ENCODE measurements at regions not wholly inside any gene's neighbourhood (a gene's known extent, or its start where the extent isn't known, plus 50 kb on each side); places are given as distances from the start of the nearest gene placed in this dataset.
"Not testable (repeated sequence)": the region's sequence is repeated elsewhere in the genome, so short reads cannot be mapped to it uniquely, and the experiment has no call there.

DNA sequence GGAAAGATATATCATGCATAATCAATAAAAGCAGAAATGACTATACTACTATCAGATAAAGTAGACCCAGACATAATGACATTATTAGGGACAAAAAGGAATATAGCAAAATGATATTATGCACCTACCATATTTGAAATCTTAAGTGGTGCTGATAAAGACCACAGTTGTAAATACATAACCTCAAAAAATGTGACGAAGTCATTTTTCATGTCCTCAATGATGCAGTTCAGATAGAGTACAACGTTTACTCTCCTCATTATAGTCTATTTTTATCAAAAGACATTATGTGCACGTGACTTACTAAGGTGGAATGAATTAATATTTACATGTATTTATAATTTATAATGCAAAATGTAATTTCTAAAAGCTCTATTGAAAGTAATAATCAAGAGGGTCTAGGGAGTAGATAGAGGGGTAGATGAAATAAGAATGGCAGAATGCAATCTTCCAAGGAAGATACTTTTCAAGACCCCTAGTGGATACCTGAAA lies 61.7 kb upstream of the TNFSF4 start:
- Histone ChIP-seq H3K36me3 (ENCODE audit: control insufficient read depth, insufficient read depth, low read length) (no peaks in the 10 kb centered on the region), H3K4me3 (ENCODE audit: low read depth, low read length) (no peak overlapping the region), H3K27me3 (ENCODE audit: control insufficient read depth, insufficient read depth, low read length) (no peaks in the 10 kb centered on the region)
- TF ChIP-seq, protein P1, sequence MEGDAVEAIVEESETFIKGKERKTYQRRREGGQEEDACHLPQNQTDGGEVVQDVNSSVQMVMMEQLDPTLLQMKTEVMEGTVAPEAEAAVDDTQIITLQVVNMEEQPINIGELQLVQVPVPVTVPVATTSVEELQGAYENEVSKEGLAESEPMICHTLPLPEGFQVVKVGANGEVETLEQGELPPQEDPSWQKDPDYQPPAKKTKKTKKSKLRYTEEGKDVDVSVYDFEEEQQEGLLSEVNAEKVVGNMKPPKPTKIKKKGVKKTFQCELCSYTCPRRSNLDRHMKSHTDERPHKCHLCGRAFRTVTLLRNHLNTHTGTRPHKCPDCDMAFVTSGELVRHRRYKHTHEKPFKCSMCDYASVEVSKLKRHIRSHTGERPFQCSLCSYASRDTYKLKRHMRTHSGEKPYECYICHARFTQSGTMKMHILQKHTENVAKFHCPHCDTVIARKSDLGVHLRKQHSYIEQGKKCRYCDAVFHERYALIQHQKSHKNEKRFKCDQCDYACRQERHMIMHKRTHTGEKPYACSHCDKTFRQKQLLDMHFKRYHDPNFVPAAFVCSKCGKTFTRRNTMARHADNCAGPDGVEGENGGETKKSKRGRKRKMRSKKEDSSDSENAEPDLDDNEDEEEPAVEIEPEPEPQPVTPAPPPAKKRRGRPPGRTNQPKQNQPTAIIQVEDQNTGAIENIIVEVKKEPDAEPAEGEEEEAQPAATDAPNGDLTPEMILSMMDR (IDR thresholded peaks at IDR 0.05; ENCODE audit: insufficient read depth, low read length, severe bottlenecking) = no peak
- DNase-seq (ENCODE audit: low read depth) = no peak
- no peak for FAIRE-seq

GRCh38 chr1:173269490-173270230 lies 62.5 kb upstream of the TNFSF4 start:
- no peak for FAIRE-seq
- TF ChIP-seq, protein P1 (IDR thresholded peaks at IDR 0.05; ENCODE audit: insufficient read depth, low read length, severe bottlenecking) = no peak
- DNase-seq (ENCODE audit: low read depth) = peak; percentile 86
- no peaks in the 10 kb centered on the region for H3K27me3 ChIP-seq (ENCODE audit: control insufficient read depth, insufficient read depth, low read length)
- no peak overlapping the region for H3K4me3 ChIP-seq (ENCODE audit: low read depth, low read length)
- H3K36me3 ChIP-seq (ENCODE audit: control insufficient read depth, insufficient read depth, low read length) = no peaks in the 10 kb centered on the region

DNA sequence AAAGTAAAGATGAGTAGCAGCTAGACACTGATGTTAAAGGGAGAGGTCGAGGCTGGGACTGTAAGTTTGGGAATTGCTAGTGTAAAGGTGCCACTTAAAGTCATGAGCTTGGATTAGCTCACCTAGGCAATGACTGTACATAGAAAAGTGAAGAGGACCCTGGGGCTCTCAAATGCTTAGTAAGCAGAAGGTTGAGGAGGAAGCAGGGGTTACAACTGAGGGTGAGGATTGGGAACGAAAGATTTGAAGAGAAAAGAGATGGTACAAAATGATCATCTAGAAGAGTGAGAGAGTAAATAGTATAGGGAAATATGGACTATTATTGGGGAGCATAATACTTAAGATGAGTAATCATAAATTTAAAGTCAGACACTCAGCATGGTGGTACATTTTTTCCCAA lies 63.1 kb upstream of the TNFSF4 start:
- no peak overlapping the region for H3K4me3 ChIP-seq (ENCODE audit: low read depth, low read length)
- H3K36me3 ChIP-seq (ENCODE audit: control insufficient read depth, insufficient read depth, low read length) = no peaks in the 10 kb centered on the region
- no peak for FAIRE-seq
- H3K27me3 ChIP-seq (ENCODE audit: control insufficient read depth, insufficient read depth, low read length) = no peaks in the 10 kb centered on the region
- TF ChIP-seq, protein P1 (IDR thresholded peaks at IDR 0.05; ENCODE audit: insufficient read depth, low read length, severe bottlenecking) = no peak
- no peak for DNase-seq (ENCODE audit: low read depth)

- H3K36me3 ChIP-seq (ENCODE audit: control insufficient read depth, insufficient read depth, low read length); DNase-seq (ENCODE audit: low read depth); H3K4me3 ChIP-seq (ENCODE audit: low read depth, low read length); H3K27me3 ChIP-seq (ENCODE audit: control insufficient read depth, insufficient read depth, low read length); FAIRE-seq: not testable (repeated sequence)
Observed at GRCh38 chr1:173271021-173271420, 63.9 kb upstream of the TNFSF4 start.

DNA sequence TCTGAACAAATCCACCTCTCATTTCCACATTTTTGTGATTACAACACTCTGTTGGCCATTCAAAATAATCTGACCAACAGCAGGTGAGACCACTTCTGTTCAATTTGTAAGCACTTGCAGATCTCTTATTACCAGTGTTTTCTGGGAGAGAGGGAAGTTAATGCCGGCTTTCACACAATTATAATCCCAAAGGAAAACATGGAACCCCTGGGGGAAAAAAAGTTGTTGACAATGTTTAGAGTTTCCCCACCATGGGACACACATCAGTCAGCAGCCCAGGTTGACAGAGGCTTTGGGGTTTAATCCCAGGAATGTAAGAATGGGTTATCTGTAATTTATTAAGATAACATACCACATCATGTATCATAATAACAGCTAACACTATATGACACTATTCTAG lies 68.4 kb upstream of the TNFSF4 start:
- H3K27me3 ChIP-seq (ENCODE audit: control insufficient read depth, insufficient read depth, low read length) = no peaks in the 10 kb centered on the region
- FAIRE-seq (no peak), DNase-seq (ENCODE audit: low read depth) (no peak)
- H3K36me3 ChIP-seq (ENCODE audit: control insufficient read depth, insufficient read depth, low read length) = no peaks in the 10 kb centered on the region
- H3K4me3 ChIP-seq (ENCODE audit: low read depth, low read length) = no peak overlapping the region
- TF ChIP-seq, protein P1 (IDR thresholded peaks at IDR 0.05; ENCODE audit: insufficient read depth, low read length, severe bottlenecking) = no peak

- TF ChIP-seq, protein P1 (IDR thresholded peaks at IDR 0.05; ENCODE audit: insufficient read depth, low read length, severe bottlenecking) = no peak
- no peak for FAIRE-seq
Observed at GRCh38 chr1:173276922-173277800, 70.0 kb upstream of the TNFSF4 start.

More at GRCh38 chr1:173276922-173277800, 70.0 kb upstream of the TNFSF4 start:
- no peaks in the 10 kb centered on the region for H3K27me3 ChIP-seq (ENCODE audit: control insufficient read depth, insufficient read depth, low read length)
- H3K36me3 ChIP-seq (ENCODE audit: control insufficient read depth, insufficient read depth, low read length) = no peaks in the 10 kb centered on the region
- H3K4me3 ChIP-seq (ENCODE audit: low read depth, low read length) = no peak overlapping the region
- no peak for DNase-seq (ENCODE audit: low read depth)

All from bronchial epithelial cell (primary cell).